ENCODE measurements at regions not wholly inside any gene's neighbourhood (a gene's known extent, or its start where the extent isn't known, plus 50 kb on each side); places are given as distances from the start of the nearest gene placed in this dataset.

- in situ Hi-C loops (cut with MboI; ENCODE audit: low sequenced_read_pairs, unreplicated experiment), result no loop called here
- no peak for DNase-seq (ENCODE audit: low spot score)
- no peak for TF ChIP-seq CTCF (IDR thresholded peaks at IDR 0.05; ENCODE audit: borderline replicate concordance, control extremely low read depth, extremely low read depth, insufficient read depth, missing control alignments)
Measured at GRCh38 chr12:111257435-111257902, 111.4 kb downstream of the PHETA1 start.

GRCh38 chr12:111256629-111257434, 112.1 kb downstream of the PHETA1 start:
- in situ Hi-C loops (cut with MboI; ENCODE audit: low sequenced_read_pairs, unreplicated experiment), result no loop called here
- no peak for DNase-seq (ENCODE audit: low spot score)
- TF ChIP-seq CTCF (IDR thresholded peaks at IDR 0.05; ENCODE audit: borderline replicate concordance, control extremely low read depth, extremely low read depth, insufficient read depth, missing control alignments), result no peak

GRCh38 chr12:111255261-111255660, 113.6 kb downstream of the PHETA1 start:
- DNase-seq (ENCODE audit: low spot score), result no peak
- no peak for TF ChIP-seq CTCF (IDR thresholded peaks at IDR 0.05; ENCODE audit: borderline replicate concordance, control extremely low read depth, extremely low read depth, insufficient read depth, missing control alignments)
- in situ Hi-C loops (cut with MboI; ENCODE audit: low sequenced_read_pairs, unreplicated experiment), result no loop called here

- no peak for TF ChIP-seq CTCF (IDR thresholded peaks at IDR 0.05; ENCODE audit: borderline replicate concordance, control extremely low read depth, extremely low read depth, insufficient read depth, missing control alignments)
- no peak for DNase-seq (ENCODE audit: low spot score)
- in situ Hi-C loops (cut with MboI; ENCODE audit: low sequenced_read_pairs, unreplicated experiment), result no loop called here
Measured at GRCh38 chr12:111254106-111254505, 114.8 kb downstream of the PHETA1 start.

GRCh38 chr12:111253213-111253612, 115.7 kb downstream of the PHETA1 start:
- in situ Hi-C loops (cut with MboI; ENCODE audit: low sequenced_read_pairs, unreplicated experiment), result no loop called here
- no peak for TF ChIP-seq CTCF (IDR thresholded peaks at IDR 0.05; ENCODE audit: borderline replicate concordance, control extremely low read depth, extremely low read depth, insufficient read depth, missing control alignments)
- no peak for DNase-seq (ENCODE audit: low spot score)

GRCh38 chr12:111251787-111252186, 117.1 kb downstream of the PHETA1 start:
- no peak for DNase-seq (ENCODE audit: low spot score)
- in situ Hi-C loops (cut with MboI; ENCODE audit: low sequenced_read_pairs, unreplicated experiment), result no loop called here
- no peak for TF ChIP-seq CTCF (IDR thresholded peaks at IDR 0.05; ENCODE audit: borderline replicate concordance, control extremely low read depth, extremely low read depth, insufficient read depth, missing control alignments)

All from GM13976 (cell line).